ENCODE measurements at regions not wholly inside any gene's neighbourhood (a gene's known extent, or its start where the extent isn't known, plus 50 kb on each side); places are given as distances from the start of the nearest gene placed in this dataset.

DNA sequence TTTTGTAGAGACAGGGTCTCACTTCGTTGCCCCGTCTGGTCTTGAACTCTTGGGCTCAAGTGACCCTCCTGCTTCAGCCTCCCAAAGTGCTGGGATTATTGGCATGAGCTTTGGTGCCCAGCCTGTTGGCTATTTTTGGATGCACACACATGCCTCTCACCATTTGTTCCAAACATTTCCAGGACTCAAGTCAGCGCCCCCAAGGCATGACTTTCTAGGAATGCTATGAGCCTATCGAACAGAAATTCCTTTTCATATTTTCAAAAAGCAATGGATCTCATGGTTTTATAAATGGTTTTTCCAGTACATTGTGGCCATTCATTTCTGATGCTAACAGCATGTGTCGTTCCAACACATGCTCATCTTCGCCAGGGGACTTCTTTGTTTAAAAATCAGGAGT is 119.3 kb upstream of the NAA20 start:
- no peak overlapping the region for H3K27ac ChIP-seq (ENCODE audit: low read depth)
- ATAC-seq (no peak), DNase-seq (ENCODE audit: low spot score) (no peak)
- Mint-ChIP-seq H3K9me3 (peaks cover 17% of the 10 kb centered on the region; the same call in 2 of the 3 replicates), H3K36me3 (ENCODE audit: low read depth) (no peaks in the 10 kb centered on the region), H3K27ac (no peak overlapping the region), H3K4me1 (no peaks in the 10 kb centered on the region), H3K27me3 (ENCODE audit: insufficient read depth, low read depth, poor library complexity) (no peaks in the 10 kb centered on the region), H3K4me3 (no peak overlapping the region)
- H3K4me2 ChIP-seq: no peak overlapping the region
- no peak overlapping the region for H3K4me3 ChIP-seq
- no peaks in the 10 kb centered on the region for H3F3A ChIP-seq (replicated peaks; ENCODE audit: low read depth)
- H2AFZ ChIP-seq: no peak overlapping the region
- no peaks in the 10 kb centered on the region for H3K27me3 ChIP-seq (ENCODE audit: insufficient read depth)
- H3K4me1 ChIP-seq (ENCODE audit: insufficient read depth): no peaks in the 10 kb centered on the region
- no peaks in the 10 kb centered on the region for H3K36me3 ChIP-seq (ENCODE audit: insufficient read depth)
- H3K9me2 ChIP-seq (ENCODE audit: insufficient read depth): no peaks in the 10 kb centered on the region
- no peak for TF ChIP-seq NANOG (IDR thresholded peaks at IDR 0.05; ENCODE audit: borderline replicate concordance)
- no peak for TF ChIP-seq JUNB (IDR thresholded peaks at IDR 0.05; ENCODE audit: unreplicated experiment)
- TF ChIP-seq EZH2 (IDR thresholded peaks at IDR 0.05; ENCODE audit: low read depth, unreplicated experiment): no peak
- TF ChIP-seq POLR2AphosphoS5 (IDR thresholded peaks at IDR 0.05; ENCODE audit: low read depth): no peak
- TF ChIP-seq CREB1 (CRISPR knock-in tag; IDR thresholded peaks at IDR 0.05; ENCODE audit: low read depth): no peak
- TF ChIP-seq ZNF114 (CRISPR knock-in tag; IDR thresholded peaks at IDR 0.05): no peak
- TF ChIP-seq, protein P1, sequence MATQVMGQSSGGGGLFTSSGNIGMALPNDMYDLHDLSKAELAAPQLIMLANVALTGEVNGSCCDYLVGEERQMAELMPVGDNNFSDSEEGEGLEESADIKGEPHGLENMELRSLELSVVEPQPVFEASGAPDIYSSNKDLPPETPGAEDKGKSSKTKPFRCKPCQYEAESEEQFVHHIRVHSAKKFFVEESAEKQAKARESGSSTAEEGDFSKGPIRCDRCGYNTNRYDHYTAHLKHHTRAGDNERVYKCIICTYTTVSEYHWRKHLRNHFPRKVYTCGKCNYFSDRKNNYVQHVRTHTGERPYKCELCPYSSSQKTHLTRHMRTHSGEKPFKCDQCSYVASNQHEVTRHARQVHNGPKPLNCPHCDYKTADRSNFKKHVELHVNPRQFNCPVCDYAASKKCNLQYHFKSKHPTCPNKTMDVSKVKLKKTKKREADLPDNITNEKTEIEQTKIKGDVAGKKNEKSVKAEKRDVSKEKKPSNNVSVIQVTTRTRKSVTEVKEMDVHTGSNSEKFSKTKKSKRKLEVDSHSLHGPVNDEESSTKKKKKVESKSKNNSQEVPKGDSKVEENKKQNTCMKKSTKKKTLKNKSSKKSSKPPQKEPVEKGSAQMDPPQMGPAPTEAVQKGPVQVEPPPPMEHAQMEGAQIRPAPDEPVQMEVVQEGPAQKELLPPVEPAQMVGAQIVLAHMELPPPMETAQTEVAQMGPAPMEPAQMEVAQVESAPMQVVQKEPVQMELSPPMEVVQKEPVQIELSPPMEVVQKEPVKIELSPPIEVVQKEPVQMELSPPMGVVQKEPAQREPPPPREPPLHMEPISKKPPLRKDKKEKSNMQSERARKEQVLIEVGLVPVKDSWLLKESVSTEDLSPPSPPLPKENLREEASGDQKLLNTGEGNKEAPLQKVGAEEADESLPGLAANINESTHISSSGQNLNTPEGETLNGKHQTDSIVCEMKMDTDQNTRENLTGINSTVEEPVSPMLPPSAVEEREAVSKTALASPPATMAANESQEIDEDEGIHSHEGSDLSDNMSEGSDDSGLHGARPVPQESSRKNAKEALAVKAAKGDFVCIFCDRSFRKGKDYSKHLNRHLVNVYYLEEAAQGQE (IDR thresholded peaks at IDR 0.05; ENCODE audit: unreplicated experiment): no peak
- TF ChIP-seq EZH2phosphoT487 (IDR thresholded peaks at IDR 0.05; ENCODE audit: unreplicated experiment): no peak
- TF ChIP-seq, protein P2, sequence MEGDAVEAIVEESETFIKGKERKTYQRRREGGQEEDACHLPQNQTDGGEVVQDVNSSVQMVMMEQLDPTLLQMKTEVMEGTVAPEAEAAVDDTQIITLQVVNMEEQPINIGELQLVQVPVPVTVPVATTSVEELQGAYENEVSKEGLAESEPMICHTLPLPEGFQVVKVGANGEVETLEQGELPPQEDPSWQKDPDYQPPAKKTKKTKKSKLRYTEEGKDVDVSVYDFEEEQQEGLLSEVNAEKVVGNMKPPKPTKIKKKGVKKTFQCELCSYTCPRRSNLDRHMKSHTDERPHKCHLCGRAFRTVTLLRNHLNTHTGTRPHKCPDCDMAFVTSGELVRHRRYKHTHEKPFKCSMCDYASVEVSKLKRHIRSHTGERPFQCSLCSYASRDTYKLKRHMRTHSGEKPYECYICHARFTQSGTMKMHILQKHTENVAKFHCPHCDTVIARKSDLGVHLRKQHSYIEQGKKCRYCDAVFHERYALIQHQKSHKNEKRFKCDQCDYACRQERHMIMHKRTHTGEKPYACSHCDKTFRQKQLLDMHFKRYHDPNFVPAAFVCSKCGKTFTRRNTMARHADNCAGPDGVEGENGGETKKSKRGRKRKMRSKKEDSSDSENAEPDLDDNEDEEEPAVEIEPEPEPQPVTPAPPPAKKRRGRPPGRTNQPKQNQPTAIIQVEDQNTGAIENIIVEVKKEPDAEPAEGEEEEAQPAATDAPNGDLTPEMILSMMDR (conservative IDR thresholded peaks at IDR 0.05; ENCODE audit: low read depth in 2 of 2): no peak
- TF ChIP-seq, protein P3, sequence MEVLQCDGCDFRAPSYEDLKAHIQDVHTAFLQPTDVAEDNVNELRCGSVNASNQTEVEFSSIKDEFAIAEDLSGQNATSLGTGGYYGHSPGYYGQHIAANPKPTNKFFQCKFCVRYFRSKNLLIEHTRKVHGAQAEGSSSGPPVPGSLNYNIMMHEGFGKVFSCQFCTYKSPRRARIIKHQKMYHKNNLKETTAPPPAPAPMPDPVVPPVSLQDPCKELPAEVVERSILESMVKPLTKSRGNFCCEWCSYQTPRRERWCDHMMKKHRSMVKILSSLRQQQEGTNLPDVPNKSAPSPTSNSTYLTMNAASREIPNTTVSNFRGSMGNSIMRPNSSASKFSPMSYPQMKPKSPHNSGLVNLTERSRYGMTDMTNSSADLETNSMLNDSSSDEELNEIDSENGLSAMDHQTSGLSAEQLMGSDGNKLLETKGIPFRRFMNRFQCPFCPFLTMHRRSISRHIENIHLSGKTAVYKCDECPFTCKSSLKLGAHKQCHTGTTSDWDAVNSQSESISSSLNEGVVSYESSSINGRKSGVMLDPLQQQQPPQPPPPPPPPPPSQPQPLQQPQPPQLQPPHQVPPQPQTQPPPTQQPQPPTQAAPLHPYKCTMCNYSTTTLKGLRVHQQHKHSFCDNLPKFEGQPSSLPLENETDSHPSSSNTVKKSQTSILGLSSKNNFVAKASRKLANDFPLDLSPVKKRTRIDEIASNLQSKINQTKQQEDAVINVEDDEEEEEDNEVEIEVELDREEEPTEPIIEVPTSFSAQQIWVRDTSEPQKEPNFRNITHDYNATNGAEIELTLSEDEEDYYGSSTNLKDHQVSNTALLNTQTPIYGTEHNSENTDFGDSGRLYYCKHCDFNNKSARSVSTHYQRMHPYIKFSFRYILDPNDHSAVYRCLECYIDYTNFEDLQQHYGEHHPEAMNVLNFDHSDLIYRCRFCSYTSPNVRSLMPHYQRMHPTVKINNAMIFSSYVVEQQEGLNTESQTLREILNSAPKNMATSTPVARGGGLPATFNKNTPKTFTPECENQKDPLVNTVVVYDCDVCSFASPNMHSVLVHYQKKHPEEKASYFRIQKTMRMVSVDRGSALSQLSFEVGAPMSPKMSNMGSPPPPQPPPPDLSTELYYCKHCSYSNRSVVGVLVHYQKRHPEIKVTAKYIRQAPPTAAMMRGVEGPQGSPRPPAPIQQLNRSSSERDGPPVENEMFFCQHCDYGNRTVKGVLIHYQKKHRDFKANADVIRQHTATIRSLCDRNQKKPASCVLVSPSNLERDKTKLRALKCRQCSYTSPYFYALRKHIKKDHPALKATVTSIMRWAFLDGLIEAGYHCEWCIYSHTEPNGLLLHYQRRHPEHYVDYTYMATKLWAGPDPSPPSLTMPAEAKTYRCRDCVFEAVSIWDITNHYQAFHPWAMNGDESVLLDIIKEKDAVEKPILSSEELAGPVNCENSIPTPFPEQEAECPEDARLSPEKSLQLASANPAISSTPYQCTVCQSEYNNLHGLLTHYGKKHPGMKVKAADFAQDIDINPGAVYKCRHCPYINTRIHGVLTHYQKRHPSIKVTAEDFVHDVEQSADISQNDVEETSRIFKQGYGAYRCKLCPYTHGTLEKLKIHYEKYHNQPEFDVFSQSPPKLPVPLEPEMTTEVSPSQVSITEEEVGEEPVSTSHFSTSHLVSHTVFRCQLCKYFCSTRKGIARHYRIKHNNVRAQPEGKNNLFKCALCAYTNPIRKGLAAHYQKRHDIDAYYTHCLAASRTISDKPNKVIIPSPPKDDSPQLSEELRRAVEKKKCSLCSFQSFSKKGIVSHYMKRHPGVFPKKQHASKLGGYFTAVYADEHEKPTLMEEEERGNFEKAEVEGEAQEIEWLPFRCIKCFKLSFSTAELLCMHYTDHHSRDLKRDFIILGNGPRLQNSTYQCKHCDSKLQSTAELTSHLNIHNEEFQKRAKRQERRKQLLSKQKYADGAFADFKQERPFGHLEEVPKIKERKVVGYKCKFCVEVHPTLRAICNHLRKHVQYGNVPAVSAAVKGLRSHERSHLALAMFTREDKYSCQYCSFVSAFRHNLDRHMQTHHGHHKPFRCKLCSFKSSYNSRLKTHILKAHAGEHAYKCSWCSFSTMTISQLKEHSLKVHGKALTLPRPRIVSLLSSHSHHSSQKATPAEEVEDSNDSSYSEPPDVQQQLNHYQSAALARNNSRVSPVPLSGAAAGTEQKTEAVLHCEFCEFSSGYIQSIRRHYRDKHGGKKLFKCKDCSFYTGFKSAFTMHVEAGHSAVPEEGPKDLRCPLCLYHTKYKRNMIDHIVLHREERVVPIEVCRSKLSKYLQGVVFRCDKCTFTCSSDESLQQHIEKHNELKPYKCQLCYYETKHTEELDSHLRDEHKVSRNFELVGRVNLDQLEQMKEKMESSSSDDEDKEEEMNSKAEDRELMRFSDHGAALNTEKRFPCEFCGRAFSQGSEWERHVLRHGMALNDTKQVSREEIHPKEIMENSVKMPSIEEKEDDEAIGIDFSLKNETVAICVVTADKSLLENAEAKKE (CRISPR knock-in tag; IDR thresholded peaks at IDR 0.05): no peak
- no peak for TF ChIP-seq ZNF331 (CRISPR knock-in tag; IDR thresholded peaks at IDR 0.05; ENCODE audit: low read depth)
- no peak for TF ChIP-seq STAT1 (IDR thresholded peaks at IDR 0.05; ENCODE audit: unreplicated experiment)
- H4K20me1 ChIP-seq (replicated peaks; ENCODE audit: insufficient read depth): no peaks in the 10 kb centered on the region
- H3K79me2 ChIP-seq (replicated peaks; ENCODE audit: insufficient read depth): no peaks in the 10 kb centered on the region

Data from GM23338 (cell line).